PC-9 (cell line): ENCODE measurements at regions not wholly inside any gene's neighbourhood (a gene's known extent, or its start where the extent isn't known, plus 50 kb on each side); places are given as distances from the start of the nearest gene placed in this dataset.

Experiments used
- CTCF ChIP-seq: fragments of 200-600 bp; sonication (generic); conservative IDR thresholded peaks from 2 replicates; pipeline ENCODE4 v1.6.1; 2017; ENCODE audit warnings: mixed run types, antibody characterized with exemption, mild to moderate bottlenecking, moderate library complexity
- EZH2 ChIP-seq: fragments of 200-600 bp; sonication (generic); IDR thresholded peaks from 2 replicates; pipeline ENCODE4 v1.8.0; 2017; ENCODE audit warnings: antibody characterized with exemption, low read depth

- TF ChIP-seq CTCF, result no peak
- no peak for TF ChIP-seq EZH2
Measured at GRCh38 chr11:15836795-15837194, 519.6 kb downstream of the SOX6 start.
